ENCODE measurements at regions not wholly inside any gene's neighbourhood (a gene's known extent, or its start where the extent isn't known, plus 50 kb on each side); places are given as distances from the start of the nearest gene placed in this dataset.

GRCh38 chr7:106779877-106780276 lies 85.2 kb upstream of the PIK3CG start:
- H3K4me3 Mint-ChIP-seq: no peak overlapping the region
- no peaks in the 10 kb centered on the region for H3F3A ChIP-seq (replicated peaks; ENCODE audit: low read depth)
- H3K79me2 ChIP-seq (replicated peaks; ENCODE audit: insufficient read depth): no peaks in the 10 kb centered on the region
- H2AFZ ChIP-seq: peak overlapping the region; percentile 78; the same call in 1 of the 2 replicates
- H4K20me1 ChIP-seq (replicated peaks; ENCODE audit: insufficient read depth): no peaks in the 10 kb centered on the region
- H3K27ac ChIP-seq (ENCODE audit: low read depth): no peak overlapping the region
- H3K27me3 Mint-ChIP-seq (ENCODE audit: insufficient read depth, low read depth, poor library complexity): peaks cover 1% of the 10 kb centered on the region
- H3K4me2 ChIP-seq: no peak overlapping the region
- H3K4me1 Mint-ChIP-seq: peaks cover 8% of the 10 kb centered on the region; the same call in 2 of the 3 replicates
- H3K36me3 ChIP-seq (ENCODE audit: insufficient read depth): no peaks in the 10 kb centered on the region
- no peaks in the 10 kb centered on the region for H3K4me1 ChIP-seq (ENCODE audit: insufficient read depth)
- H3K27me3 ChIP-seq (ENCODE audit: insufficient read depth): no peaks in the 10 kb centered on the region
- H3K36me3 Mint-ChIP-seq (ENCODE audit: low read depth): no peaks in the 10 kb centered on the region
- H3K9me2 ChIP-seq (ENCODE audit: insufficient read depth): peaks cover 12% of the 10 kb centered on the region; the same call in 1 of the 2 replicates
- ATAC-seq (peak; percentile 99), DNase-seq (ENCODE audit: low spot score) (peak; percentile 71)
- no peaks in the 10 kb centered on the region for H3K9me3 Mint-ChIP-seq
- no peak overlapping the region for H3K4me3 ChIP-seq
- TF ChIP-seq EZH2 (IDR thresholded peaks at IDR 0.05; ENCODE audit: low read depth, unreplicated experiment): no peak
- TF ChIP-seq CTCF (conservative IDR thresholded peaks at IDR 0.05; ENCODE audit: low read depth in 2 of 2): peak; percentile 58 to 82
- H3K27ac Mint-ChIP-seq: no peak overlapping the region

- no peak for DNase-seq (ENCODE audit: low spot score)
- Mint-ChIP-seq H3K36me3 (ENCODE audit: low read depth) (no peaks in the 10 kb centered on the region), H3K9me3 (no peaks in the 10 kb centered on the region), H3K4me1 (peaks cover 6% of the 10 kb centered on the region; the same call in 2 of the 3 replicates), H3K4me3 (no peak overlapping the region), H3K27ac (no peak overlapping the region), H3K27me3 (ENCODE audit: insufficient read depth, low read depth, poor library complexity) (peaks cover 1% of the 10 kb centered on the region)
- no peak overlapping the region for H3K4me3 ChIP-seq
- H3K79me2 ChIP-seq (replicated peaks; ENCODE audit: insufficient read depth): no peaks in the 10 kb centered on the region
- no peaks in the 10 kb centered on the region for H3K36me3 ChIP-seq (ENCODE audit: insufficient read depth)
- H4K20me1 ChIP-seq (replicated peaks; ENCODE audit: insufficient read depth): no peaks in the 10 kb centered on the region
- no peaks in the 10 kb centered on the region for H3F3A ChIP-seq (replicated peaks; ENCODE audit: low read depth)
- no peak for ATAC-seq
- peaks cover 12% of the 10 kb centered on the region; the same call in 1 of the 2 replicates for H3K9me2 ChIP-seq (ENCODE audit: insufficient read depth)
- peak overlapping the region; percentile 32; the same call in 1 of the 2 replicates for H2AFZ ChIP-seq
- H3K27me3 ChIP-seq (ENCODE audit: insufficient read depth): no peaks in the 10 kb centered on the region
- H3K4me1 ChIP-seq (ENCODE audit: insufficient read depth): no peaks in the 10 kb centered on the region
- H3K27ac ChIP-seq (ENCODE audit: low read depth): no peak overlapping the region
- H3K4me2 ChIP-seq: no peak overlapping the region
- TF ChIP-seq ZNF462 (CRISPR knock-in tag; IDR thresholded peaks at IDR 0.05): no peak
- TF ChIP-seq EZH2 (IDR thresholded peaks at IDR 0.05; ENCODE audit: low read depth, unreplicated experiment): no peak
- no peak for TF ChIP-seq ETS1 (IDR thresholded peaks at IDR 0.05)
- no peak for TF ChIP-seq NANOG (IDR thresholded peaks at IDR 0.05; ENCODE audit: borderline replicate concordance)
- no peak for TF ChIP-seq CREB1 (CRISPR knock-in tag; IDR thresholded peaks at IDR 0.05; ENCODE audit: low read depth)
- no peak for TF ChIP-seq ZNF114 (CRISPR knock-in tag; IDR thresholded peaks at IDR 0.05)
- no peak for TF ChIP-seq CTCF (conservative IDR thresholded peaks at IDR 0.05; ENCODE audit: low read depth in 2 of 2)
- TF ChIP-seq POLR2AphosphoS5 (IDR thresholded peaks at IDR 0.05; ENCODE audit: low read depth): no peak
These were observed 84.1 kb upstream of the PIK3CG start for GRCh38 chr7:106781007-106781406.

Measured in GM23338 (cell line).